ENCODE measurements at regions not wholly inside any gene's neighbourhood (a gene's known extent, or its start where the extent isn't known, plus 50 kb on each side); places are given as distances from the start of the nearest gene placed in this dataset.
A peak's percentile ranks its signal among the peaks of the same experiment; 100 is the strongest.

- peak; percentile 46 for DNase-seq
Measured at GRCh38 chr16:5560084-5560483, 462.5 kb upstream of the EEF2KMT start.

- no peak for DNase-seq
Measured at GRCh38 chr16:5557966-5558365, 460.4 kb upstream of the EEF2KMT start.

- no peak for DNase-seq
Measured at GRCh38 chr16:5557448-5557847, 459.9 kb upstream of the EEF2KMT start.

DNA sequence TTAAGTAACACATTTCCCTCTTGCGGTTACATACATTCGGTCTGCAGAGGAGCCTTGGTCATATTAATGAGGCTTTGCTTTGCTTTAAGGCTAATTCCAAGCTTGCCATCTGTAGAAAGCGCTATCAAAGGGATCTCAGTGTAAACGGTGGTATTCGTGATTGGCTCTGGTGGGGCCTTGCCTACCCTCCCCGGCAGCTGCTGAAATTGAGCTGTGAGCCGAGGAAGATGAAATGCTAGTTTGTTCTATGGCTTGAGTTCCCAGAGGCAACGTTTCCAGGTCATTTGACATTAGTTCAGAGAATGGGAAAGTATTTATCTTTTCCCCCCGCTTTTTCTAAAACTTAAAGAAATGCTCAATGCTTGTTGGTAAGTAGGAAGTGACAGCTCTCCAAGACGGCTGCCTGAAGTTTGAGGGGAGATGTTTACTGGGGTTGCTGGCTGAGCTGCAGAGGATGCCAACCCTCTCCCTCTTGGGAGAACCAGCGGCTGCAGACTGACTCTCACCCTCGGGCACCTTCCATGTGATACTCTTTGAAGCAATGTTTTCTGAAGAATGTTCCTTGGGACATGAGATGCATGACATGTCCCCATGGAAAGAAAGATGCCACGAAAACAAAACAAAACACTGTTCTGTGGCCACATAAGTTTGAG lies 458.7 kb upstream of the EEF2KMT start:
- DNase-seq = no peak

- DNase-seq = no peak
Measured at GRCh38 chr16:5551909-5552308, 454.3 kb upstream of the EEF2KMT start.

GRCh38 chr16:5549802-5550201 lies 452.2 kb upstream of the EEF2KMT start:
- DNase-seq = no peak

DNA sequence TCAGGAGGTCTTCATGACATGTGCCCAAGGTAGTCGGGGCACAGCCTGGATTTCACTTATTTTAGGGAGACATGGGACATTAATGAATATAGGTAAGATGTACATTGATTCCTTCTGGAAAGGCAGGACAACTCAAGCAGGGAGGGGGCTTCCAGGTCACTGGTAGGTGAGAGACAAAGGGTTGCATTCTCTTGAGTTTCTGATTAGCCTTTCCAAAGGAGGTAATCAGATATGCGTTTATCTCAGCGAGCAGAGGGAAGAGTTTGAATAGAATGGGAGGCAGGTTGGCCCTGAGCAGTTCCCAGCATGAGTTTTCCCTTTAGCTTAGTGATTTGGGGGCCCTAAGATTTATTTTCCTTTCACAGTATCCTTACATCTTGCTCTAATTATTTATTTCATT lies 443.8 kb upstream of the EEF2KMT start:
- no peak for DNase-seq

DNA sequence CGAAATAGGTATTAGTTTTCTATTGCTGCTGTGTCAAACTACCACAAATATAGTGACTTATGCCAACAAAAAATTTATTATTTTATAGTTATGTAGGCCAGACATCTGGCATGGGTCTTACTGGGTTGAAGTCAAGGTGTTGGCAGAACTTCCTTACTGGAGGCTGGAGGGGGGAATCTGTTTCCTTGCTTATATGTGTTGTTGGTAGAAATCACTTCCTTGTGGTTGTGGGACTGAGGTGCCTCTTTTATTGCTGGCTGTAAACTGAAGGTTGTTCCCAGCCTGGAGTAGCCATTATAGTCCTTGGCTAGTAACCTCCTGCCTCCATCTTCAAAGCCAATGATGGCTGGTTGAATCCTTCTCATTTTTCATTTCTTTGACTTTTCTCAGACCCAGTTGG lies 439.8 kb upstream of the EEF2KMT start:
- DNase-seq = no peak

GRCh38 chr16:5533321-5533888 lies 435.8 kb upstream of the EEF2KMT start:
- no peak for DNase-seq

- no peak for DNase-seq
Measured at GRCh38 chr16:5527817-5528216, 430.2 kb upstream of the EEF2KMT start.

DNA sequence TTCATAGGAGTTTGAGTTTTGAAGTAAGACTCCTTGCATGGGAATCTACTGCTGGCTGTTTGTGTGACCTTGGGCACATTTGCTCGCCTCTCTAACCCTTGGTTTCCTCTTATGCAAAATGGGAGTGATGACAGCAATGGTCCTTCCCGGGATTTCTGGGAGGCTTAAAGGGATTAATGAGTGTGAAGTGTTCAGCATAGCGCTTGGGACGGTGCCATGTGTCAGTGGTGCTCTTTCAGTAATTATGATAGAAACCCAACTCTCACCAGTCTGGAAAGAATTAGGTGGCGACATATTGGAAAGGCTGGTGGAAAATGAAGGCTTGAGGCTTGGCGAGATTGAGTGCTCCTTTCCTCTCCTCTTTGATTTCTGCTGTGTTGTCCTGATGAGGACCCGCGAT lies 429.2 kb upstream of the EEF2KMT start:
- DNase-seq = no peak

DNA sequence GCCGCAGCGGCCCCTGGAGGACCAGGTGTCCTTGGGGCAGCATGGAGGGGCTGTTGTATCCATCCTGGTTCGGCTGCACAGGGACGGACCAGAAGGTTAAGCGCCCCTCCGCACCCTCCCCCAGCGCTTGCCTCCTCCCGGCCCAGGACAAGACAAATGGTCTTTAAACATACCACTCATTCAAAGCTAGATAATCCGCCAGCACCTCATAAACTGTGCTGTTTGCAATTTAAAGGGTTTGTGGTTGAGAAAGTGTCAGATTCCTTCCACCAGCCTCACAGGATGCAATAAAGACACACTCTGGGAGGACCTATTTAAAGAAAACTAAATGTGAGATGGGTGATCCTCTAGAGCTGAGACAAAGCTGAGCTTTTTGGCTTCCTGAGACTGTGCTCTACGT lies 426.2 kb upstream of the EEF2KMT start:
- no peak for DNase-seq

DNA sequence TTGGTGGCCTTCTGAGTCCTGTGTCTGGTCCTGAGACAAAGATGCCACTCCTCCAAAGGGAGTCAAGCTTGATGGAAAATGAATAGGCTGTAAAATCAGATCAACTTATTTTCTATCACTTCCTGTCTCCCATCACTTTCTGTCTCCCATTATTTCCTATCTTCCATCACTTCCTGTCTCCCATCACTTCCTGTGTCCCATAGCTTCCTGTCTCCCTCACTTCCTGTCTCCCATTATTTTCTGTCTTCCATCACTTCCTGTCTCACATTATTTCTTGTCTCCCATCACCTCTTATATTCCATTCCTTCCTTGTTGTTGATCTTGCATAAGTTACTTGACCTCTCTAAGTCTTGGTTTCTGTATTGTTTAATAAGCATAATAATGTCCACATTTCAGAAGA lies 418.5 kb upstream of the EEF2KMT start:
- DNase-seq = no peak

DNA sequence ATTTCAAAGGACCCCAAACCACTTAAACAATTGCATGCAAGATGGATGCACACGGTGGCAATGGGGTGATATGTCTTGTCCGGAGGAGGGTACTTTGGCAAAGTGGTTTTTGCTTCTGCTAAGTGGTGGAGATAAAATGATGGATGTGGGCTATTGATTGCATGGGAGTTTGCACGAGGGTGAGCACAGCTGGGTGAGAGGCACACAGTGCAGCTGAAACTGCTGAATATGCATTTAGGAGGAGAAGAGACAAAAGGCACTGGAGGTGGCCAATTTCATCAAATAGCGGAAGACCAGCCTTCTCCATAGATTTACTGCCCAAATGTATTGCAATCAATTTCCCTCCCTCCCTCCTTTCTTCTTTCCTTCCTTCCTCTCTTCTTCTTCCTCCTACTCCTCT lies 414.4 kb upstream of the EEF2KMT start:
- DNase-seq = no peak

DNA sequence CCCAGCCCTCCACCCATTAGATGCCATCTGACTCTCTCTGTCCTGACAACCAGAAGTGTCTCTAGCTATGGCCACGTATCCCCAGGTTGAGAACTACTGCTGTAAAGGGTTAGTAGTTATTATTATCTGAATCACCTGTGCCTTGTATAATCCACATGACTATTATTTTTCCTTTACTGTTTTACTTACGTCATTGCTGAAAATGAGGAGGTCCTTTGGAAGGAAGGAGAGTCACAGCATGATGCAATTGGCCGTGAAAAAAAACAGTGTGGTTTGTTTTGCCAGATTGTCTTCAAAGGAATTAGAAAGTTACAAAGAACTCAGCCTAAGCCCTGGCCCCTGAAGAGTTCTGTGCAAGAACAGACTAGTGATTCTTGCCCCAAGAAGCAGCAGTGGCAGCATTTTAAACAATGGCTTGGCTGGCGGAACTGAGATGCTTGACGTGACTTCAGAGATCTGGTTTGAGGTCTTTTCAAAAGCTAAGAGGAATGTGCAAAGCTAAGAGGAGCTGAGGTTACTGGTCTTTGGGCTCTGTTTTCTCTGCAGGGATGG lies 413.3 kb upstream of the EEF2KMT start:
- DNase-seq = no peak

GRCh38 chr16:5509794-5510193 lies 412.2 kb upstream of the EEF2KMT start:
- no peak for DNase-seq

- no peak for DNase-seq
Measured at GRCh38 chr16:5509336-5509735, 411.7 kb upstream of the EEF2KMT start.

GRCh38 chr16:5508371-5508770 lies 410.8 kb upstream of the EEF2KMT start:
- no peak for DNase-seq

GRCh38 chr16:5506021-5506420 lies 408.4 kb upstream of the EEF2KMT start:
- DNase-seq = no peak

- DNase-seq = no peak
Measured at GRCh38 chr16:5505091-5505887, 407.7 kb upstream of the EEF2KMT start.

DNA sequence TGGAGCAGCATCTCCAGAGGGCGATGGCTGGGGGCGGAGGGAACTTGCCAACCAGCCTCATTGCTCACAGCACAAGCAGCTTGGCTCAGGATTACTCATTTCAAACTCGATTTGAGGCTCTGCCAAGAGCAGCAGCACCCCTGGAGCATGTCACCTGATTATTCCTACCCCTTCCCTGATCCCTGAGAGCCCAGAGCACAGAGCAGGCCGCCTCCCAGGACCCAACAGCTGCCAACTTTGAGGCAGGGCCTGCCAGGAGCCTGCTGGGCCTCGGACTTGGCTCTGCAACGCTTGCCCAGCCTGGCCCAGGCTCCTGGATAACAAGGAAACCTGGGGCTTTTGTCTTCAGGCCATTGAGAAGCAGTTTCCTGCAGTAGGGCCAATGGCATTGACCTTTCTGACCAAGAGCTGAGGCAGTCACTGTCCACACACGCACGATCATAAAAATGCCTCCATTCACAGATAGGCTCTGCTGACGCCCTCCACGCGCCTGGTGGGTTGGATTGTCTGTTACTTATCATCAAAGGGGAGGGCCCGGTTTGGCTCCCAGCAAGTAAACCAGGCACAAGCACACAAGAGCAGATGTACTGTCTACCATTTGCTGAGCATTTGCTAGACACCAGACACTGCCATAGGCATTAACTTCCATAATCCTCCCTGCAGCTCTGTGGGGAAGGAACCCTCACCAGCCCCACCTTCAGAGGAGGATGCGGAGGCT lies 406.6 kb upstream of the EEF2KMT start:
- DNase-seq = no peak

- no peak for DNase-seq
Measured at GRCh38 chr16:5502944-5503343, 405.3 kb upstream of the EEF2KMT start.

DNA sequence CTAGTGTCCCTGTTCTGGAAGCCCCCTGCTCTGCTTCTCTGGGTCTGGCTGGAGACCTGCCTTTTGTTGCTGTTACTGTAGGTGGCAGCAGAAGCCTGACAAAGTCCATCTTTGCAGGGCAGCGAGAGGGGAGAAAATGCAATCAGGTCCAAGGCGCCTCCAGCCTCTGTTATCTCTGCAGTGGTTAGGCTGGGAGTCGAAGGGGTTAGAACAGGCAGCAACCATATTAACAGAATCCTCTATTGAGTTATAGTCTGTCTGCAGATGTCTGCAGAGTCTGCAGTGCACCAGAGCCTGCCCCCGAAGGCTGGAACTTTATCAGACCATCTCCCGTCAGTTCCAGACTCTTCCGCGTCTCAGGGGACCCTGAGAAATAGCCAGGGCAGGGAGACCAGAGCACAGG lies 404.9 kb upstream of the EEF2KMT start:
- peak; percentile 11 for DNase-seq

Data from activated CD4-positive, alpha-beta T cell treated with anti-CD3 and anti-CD28 coated beads, Interleukin-2, Interleukin-6, amounts not matched to agents 100 ng/mL and 50 ng/mL, durations not matched to agents 16 hours and 8 hours (primary cell).